ENCODE measurements at regions not wholly inside any gene's neighbourhood (a gene's known extent, or its start where the extent isn't known, plus 50 kb on each side); places are given as distances from the start of the nearest gene placed in this dataset.

- H3K36me3 Mint-ChIP-seq (ENCODE audit: low read depth) = no peaks in the 10 kb centered on the region
- intact Hi-C loops (cut with micrococcal nuclease) = no loop called here
- DNase-seq (no peak), ATAC-seq (ENCODE audit: low read depth) (no peak)
- H3K9me3 Mint-ChIP-seq = no peaks in the 10 kb centered on the region
- H3K4me1 Mint-ChIP-seq = no peaks in the 10 kb centered on the region
- no peaks in the 10 kb centered on the region for H3K27me3 Mint-ChIP-seq
- TF ChIP-seq CTCF (IDR thresholded peaks at IDR 0.05) = no peak
- H3K27ac Mint-ChIP-seq = no peak overlapping the region
- ChIA-PET CTCF (no interaction called here), POLR2A (no interaction called here)
- H3K4me3 Mint-ChIP-seq = no peak overlapping the region
These were observed 148.5 kb upstream of the TSHZ3 start for GRCh38 chr19:31497709-31498108.

DNA sequence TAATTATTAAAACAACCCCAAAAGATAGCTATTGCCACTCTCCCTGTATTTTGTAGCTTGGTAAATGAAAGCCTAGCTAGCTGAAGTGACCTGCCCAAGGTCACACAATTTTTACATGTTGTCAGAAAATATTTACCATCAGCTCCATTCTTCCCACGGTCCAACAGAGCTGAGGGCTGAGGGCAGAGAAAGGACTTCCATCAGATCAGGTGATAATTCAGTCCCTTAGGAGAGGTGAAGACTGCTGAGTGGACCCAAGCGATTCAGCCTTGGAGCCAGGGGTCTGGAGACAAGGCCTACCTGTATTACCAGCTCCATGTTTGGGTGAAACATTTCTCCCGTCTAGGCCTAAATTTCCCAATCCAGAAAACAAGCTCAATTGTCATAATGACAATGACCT is 149.5 kb upstream of the TSHZ3 start:
- POLR2A ChIA-PET = no interaction called here
- no peak for ATAC-seq (ENCODE audit: low read depth)
- Mint-ChIP-seq H3K4me3 (no peak overlapping the region), H3K9me3 (no peaks in the 10 kb centered on the region), H3K36me3 (ENCODE audit: low read depth) (no peaks in the 10 kb centered on the region), H3K27me3 (no peaks in the 10 kb centered on the region), H3K27ac (no peak overlapping the region), H3K4me1 (no peaks in the 10 kb centered on the region)
- intact Hi-C loops (cut with micrococcal nuclease) = no loop called here
- no peak for TF ChIP-seq CTCF (IDR thresholded peaks at IDR 0.05)
- no peak for DNase-seq
- CTCF ChIA-PET = no interaction called here

DNA sequence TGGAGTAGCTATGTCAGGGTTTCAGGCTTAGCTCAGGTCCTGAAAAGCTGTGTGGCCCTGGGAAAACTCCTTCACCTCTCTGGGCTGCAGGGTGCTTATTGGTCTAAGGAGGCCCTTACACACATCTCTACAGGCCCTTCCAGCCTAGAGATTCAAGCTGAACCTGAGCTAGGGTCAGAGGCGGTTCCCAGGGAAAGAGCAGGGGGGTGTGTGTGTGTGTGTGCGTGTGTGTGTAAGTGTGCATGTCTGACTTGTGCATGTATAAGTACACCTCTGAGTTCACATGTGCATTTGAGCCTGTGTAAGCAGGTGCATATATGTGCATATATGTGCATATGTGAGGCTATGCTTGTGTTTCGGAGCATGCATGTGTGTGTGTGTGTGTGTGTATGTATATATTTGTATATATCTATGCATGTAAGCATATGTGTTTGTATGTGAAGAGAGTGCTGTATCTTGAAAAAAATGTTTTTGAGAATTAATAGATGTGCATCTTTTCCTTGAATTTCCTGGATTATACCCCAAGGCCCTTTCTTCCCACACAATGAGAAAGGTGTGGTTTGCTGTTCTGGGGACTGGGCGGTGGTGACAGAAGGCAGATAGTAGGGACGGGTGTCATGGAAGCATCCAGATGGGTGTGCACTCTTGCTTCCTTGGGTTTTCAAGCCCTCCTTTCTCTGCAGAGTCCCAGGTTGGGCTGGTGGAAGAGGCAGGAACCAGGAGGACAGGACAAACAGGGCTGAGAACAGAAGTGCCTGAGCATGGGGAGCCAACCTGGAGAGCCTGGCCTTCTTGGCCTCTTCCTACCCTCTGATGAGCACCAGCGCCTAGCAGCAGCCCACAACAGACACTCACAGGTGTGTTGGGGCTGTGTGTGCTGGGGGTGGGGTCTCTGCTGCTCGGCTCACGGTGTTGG is 150.3 kb upstream of the TSHZ3 start:
- POLR2A ChIA-PET = no interaction called here
- no peak for TF ChIP-seq CTCF (IDR thresholded peaks at IDR 0.05)
- H3K27ac Mint-ChIP-seq = no peak overlapping the region
- intact Hi-C loops (cut with micrococcal nuclease) = no loop called here
- no peak overlapping the region for H3K4me3 Mint-ChIP-seq
- no peaks in the 10 kb centered on the region for H3K36me3 Mint-ChIP-seq (ENCODE audit: low read depth)
- CTCF ChIA-PET = no interaction called here
- no peaks in the 10 kb centered on the region for H3K9me3 Mint-ChIP-seq
- H3K4me1 Mint-ChIP-seq = no peaks in the 10 kb centered on the region
- no peak for DNase-seq
- ATAC-seq (ENCODE audit: low read depth) = no peak
- no peaks in the 10 kb centered on the region for H3K27me3 Mint-ChIP-seq

DNA sequence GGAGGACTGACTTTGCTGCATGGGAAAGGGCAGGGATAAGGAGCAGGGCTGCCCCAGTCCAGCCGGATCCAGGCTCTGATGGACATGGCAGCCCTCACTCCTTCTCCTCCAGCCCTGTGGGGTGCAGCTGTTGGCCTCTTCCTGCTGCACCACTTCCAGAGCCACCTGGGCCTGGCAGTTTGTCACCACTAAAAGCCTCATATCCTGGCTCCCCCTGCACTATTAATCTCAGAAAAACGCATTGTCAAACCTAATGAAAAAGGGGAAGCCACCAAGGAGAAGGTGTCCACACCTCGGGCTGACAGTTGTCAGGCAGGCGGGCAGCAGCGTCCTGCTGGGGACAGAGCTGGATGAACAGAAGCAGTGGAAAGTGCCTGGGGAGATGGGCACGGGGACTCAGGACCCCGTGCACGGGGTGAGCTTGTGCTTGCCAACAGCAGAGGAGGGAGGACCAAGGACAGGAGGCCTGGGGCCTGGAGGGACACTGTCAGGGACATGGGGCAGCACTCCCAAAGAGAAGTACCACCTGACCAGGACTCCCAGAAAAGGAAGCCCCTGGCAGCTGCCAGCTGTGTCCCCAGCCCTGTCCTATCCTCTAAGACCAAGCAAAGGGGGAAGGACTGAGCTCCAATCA is 151.1 kb upstream of the TSHZ3 start:
- H3K36me3 Mint-ChIP-seq (ENCODE audit: low read depth) = no peaks in the 10 kb centered on the region
- CTCF ChIA-PET = no interaction called here
- POLR2A ChIA-PET = no interaction called here
- no peak for DNase-seq
- H3K27ac Mint-ChIP-seq = no peak overlapping the region
- no peak for TF ChIP-seq CTCF (IDR thresholded peaks at IDR 0.05)
- H3K4me1 Mint-ChIP-seq = no peaks in the 10 kb centered on the region
- no peaks in the 10 kb centered on the region for H3K9me3 Mint-ChIP-seq
- H3K27me3 Mint-ChIP-seq = no peaks in the 10 kb centered on the region
- no peak for ATAC-seq (ENCODE audit: low read depth)
- no peak overlapping the region for H3K4me3 Mint-ChIP-seq
- intact Hi-C loops (cut with micrococcal nuclease) = no loop called here

GRCh38 chr19:31500946-31501345 is 151.7 kb upstream of the TSHZ3 start:
- Mint-ChIP-seq H3K27me3 (no peaks in the 10 kb centered on the region), H3K27ac (no peak overlapping the region), H3K4me3 (no peak overlapping the region), H3K9me3 (no peaks in the 10 kb centered on the region), H3K36me3 (ENCODE audit: low read depth) (no peaks in the 10 kb centered on the region), H3K4me1 (no peaks in the 10 kb centered on the region)
- intact Hi-C loops (cut with micrococcal nuclease) = no loop called here
- no peak for TF ChIP-seq CTCF (IDR thresholded peaks at IDR 0.05)
- DNase-seq (no peak), ATAC-seq (ENCODE audit: low read depth) (no peak)
- ChIA-PET POLR2A (no interaction called here), CTCF (no interaction called here)
